DOHH2 (cell line): ENCODE measurements at regions not wholly inside any gene's neighbourhood (a gene's known extent, or its start where the extent isn't known, plus 50 kb on each side); places are given as distances from the start of the nearest gene placed in this dataset.

Source experiments
- H3F3A ChIP-seq: fragments of 200-600 bp; sonication (generic), shearing (Covaris generic); 2 replicates; pipeline ENCODE4 v1.6.0; 2016; ENCODE audit warnings: antibody characterized with exemption, mild to moderate bottlenecking; ENCODE audit not compliant: control insufficient read depth, insufficient read depth
- H3K27ac ChIP-seq: fragments of 200-600 bp; sonication (generic); 2 replicates; pipeline ENCODE4 v1.5.1; 2014; ENCODE audit warnings: low read depth, mild to moderate bottlenecking, low read length, moderate library complexity
- H3K27me3 ChIP-seq: fragments of 200-600 bp; sonication (generic); 2 replicates; pipeline ENCODE4 v1.6.1; 2014; ENCODE audit warnings: mild to moderate bottlenecking, low read length, mixed read lengths; ENCODE audit not compliant: control insufficient read depth
- H3K36me3 ChIP-seq: fragments of 200-600 bp; sonication (generic); 2 replicates; pipeline ENCODE4 v1.6.1; 2014; ENCODE audit warnings: mild to moderate bottlenecking, low read length, moderate library complexity, mixed read lengths; ENCODE audit not compliant: control insufficient read depth
- H3K4me1 ChIP-seq: fragments of 200-600 bp; sonication (generic); 2 replicates; pipeline ENCODE4 v1.6.1; 2014; ENCODE audit warnings: mild to moderate bottlenecking, low read length, mixed read lengths; ENCODE audit not compliant: control insufficient read depth
- H3K4me2 ChIP-seq: fragments of 200-600 bp; sonication (generic); 2 replicates; pipeline ENCODE4 v1.6.0; 2014; ENCODE audit warnings: mild to moderate bottlenecking, low read length, moderate library complexity
- H3K4me3 ChIP-seq: fragments of 200-600 bp; sonication (generic); 2 replicates; pipeline ENCODE4 v1.5.1; 2014; ENCODE audit warnings: mild to moderate bottlenecking, low read length, mixed read lengths
- H3K79me2 ChIP-seq: fragments of 200-600 bp; sonication (generic); 2 replicates; pipeline ENCODE4 v1.6.1; 2014; ENCODE audit warnings: mild to moderate bottlenecking, low read length, mixed read lengths; ENCODE audit not compliant: control insufficient read depth
- H3K9me2 ChIP-seq: fragments of 200-600 bp; sonication (generic); replicated peaks from 2 replicates; pipeline ENCODE4 v1.6.1; 2014; ENCODE audit warnings: mild to moderate bottlenecking, low read length, mixed read lengths; ENCODE audit not compliant: control insufficient read depth
- H3K9me3 ChIP-seq: fragments of 200-600 bp; sonication (generic); 2 replicates; pipeline ENCODE4 v1.6.1; 2014; ENCODE audit warnings: antibody characterized with exemption, low read length, mixed read lengths; ENCODE audit not compliant: control insufficient read depth, insufficient read depth
- H4K20me1 ChIP-seq: fragments of 200-600 bp; sonication (generic); 2 replicates; pipeline ENCODE4 v1.6.0; 2014; ENCODE audit warnings: low read depth, mild to moderate bottlenecking, antibody characterized with exemption, low read length, moderate library complexity; ENCODE audit not compliant: control insufficient read depth, insufficient read depth
- EZH2phosphoT487 ChIP-seq: fragments of 200-600 bp; sonication (generic); IDR thresholded peaks from 2 replicates; pipeline ENCODE4 v1.6.1; 2017; ENCODE audit warnings: borderline replicate concordance, mild to moderate bottlenecking, antibody characterized with exemption, low read length, moderate library complexity, mixed read lengths
- TF ChIP-seq, protein P1 (sequence below): fragments of 200-600 bp; sonication (generic); IDR thresholded peaks from one replicate; pipeline ENCODE4 v1.5.1; 2014; ENCODE audit warnings: antibody characterized with exemption, mild to moderate bottlenecking, low read depth, low read length; ENCODE audit not compliant: poor library complexity, severe bottlenecking

DNA sequence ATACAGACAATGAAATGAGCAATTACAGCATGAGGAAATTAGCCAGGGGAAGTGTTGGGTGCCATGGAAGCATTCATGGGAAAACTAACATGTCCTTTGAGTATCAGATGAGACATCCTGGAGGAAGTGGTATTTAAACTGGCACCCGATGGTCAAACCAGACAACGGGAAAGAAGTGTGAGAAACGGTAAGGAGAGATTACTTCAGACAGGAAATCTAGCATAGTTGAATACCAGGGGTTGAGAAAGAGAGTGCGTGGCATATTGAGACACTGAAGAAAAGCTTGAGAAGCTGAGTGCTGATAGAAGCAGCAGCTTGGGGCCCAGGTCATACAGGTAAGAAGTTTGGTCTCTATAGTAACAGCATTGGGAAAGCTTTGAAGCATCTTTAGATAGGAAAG lies 175.3 kb downstream of the C11orf87 start:
- Histone ChIP-seq H3K4me3 (no peak overlapping the region), H3K79me2 (no peaks in the 10 kb centered on the region), H3K4me1 (no peaks in the 10 kb centered on the region), H4K20me1 (no peaks in the 10 kb centered on the region), H3K4me2 (no peak overlapping the region), H3K36me3 (no peaks in the 10 kb centered on the region), H3K27ac (no peak overlapping the region), H3K27me3 (0 out of 2 replicates have a peak, but pooled peaks cover 2% of the 10 kb centered on the region), H3K9me2 (no peaks in the 10 kb centered on the region), H3K9me3 (no peaks in the 10 kb centered on the region), H3F3A (no peaks in the 10 kb centered on the region)
- TF ChIP-seq EZH2phosphoT487: no peak
- TF ChIP-seq, protein P1, sequence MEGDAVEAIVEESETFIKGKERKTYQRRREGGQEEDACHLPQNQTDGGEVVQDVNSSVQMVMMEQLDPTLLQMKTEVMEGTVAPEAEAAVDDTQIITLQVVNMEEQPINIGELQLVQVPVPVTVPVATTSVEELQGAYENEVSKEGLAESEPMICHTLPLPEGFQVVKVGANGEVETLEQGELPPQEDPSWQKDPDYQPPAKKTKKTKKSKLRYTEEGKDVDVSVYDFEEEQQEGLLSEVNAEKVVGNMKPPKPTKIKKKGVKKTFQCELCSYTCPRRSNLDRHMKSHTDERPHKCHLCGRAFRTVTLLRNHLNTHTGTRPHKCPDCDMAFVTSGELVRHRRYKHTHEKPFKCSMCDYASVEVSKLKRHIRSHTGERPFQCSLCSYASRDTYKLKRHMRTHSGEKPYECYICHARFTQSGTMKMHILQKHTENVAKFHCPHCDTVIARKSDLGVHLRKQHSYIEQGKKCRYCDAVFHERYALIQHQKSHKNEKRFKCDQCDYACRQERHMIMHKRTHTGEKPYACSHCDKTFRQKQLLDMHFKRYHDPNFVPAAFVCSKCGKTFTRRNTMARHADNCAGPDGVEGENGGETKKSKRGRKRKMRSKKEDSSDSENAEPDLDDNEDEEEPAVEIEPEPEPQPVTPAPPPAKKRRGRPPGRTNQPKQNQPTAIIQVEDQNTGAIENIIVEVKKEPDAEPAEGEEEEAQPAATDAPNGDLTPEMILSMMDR: no peak

DNA sequence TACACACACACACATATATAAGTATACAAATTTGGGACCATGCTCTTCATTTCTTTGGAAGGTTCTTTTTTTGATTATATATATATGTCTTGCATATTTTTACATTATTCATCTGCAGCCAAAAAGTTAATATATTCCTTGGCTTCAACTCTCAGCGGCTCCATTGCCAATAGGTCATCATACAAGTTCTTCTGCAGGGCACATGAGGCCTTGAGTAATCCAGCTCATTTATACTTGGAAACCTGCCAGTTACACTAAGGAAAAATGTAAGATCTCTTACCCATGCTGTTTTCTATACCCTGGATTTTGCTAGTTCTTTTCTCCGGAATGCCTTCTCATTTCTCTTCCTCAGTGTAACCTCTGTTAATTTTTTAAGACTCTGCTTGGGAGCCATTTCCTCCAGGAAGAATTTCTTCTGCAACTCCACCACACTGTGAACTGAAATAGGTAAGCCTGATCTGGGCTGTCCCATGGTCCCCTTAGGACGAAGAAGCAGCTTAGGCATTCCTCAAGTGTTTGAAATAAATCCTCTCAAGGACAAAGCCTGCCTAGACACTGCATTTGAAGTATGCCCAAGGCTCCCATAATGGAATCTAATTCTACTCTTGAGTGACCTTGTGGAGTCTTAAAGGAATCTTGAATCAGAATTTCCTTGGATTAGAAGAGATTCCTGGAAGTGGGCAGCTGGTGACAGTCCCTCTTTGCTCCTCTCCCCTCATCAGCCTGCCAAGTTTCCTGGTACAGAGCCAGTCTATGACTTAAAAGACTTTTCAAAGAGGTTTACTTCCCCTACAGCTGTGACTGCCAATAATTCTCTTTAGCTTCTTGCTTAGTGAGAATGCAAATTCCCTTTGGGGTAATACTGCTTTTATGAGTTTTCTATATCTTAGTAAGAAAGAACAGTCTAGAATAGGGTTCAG lies 182.8 kb downstream of the C11orf87 start:
- Histone ChIP-seq H3K4me1 (no peaks in the 10 kb centered on the region), H3K9me3 (no peaks in the 10 kb centered on the region), H3K27ac (no peak overlapping the region), H3K4me2 (no peak overlapping the region), H3K27me3 (no peaks in the 10 kb centered on the region), H3K36me3 (no peaks in the 10 kb centered on the region), H4K20me1 (no peaks in the 10 kb centered on the region), H3F3A (no peaks in the 10 kb centered on the region), H3K9me2 (no peaks in the 10 kb centered on the region), H3K4me3 (no peak overlapping the region), H3K79me2 (no peaks in the 10 kb centered on the region)
- TF ChIP-seq EZH2phosphoT487: no peak
- TF ChIP-seq, protein P1: no peak

DNA sequence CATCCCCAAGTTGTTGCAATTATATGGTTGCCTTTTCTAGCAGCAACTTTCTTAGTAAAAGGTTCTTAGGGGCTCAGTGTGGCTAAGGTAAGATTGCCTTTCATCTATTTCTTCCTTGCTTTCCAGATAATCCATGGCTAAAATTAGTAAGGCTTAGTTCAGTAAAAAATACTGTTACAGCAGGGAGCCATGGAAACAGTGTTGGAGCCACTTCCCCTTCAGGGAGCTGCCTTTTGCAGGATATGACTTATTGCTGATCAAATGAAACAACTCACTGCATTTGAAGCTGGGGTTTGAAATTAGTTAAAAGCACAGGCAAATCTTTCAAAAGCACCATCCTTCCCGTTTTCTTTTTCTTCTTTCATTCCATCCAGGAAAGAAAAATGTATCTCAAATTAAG lies 184.3 kb downstream of the C11orf87 start:
- no peaks in the 10 kb centered on the region for H4K20me1 ChIP-seq
- H3K4me3 ChIP-seq: no peak overlapping the region
- H3K9me3 ChIP-seq: no peaks in the 10 kb centered on the region
- H3K9me2 ChIP-seq: no peaks in the 10 kb centered on the region; the same call in 1 of the 2 replicates
- H3K79me2 ChIP-seq: no peaks in the 10 kb centered on the region
- no peaks in the 10 kb centered on the region for H3F3A ChIP-seq
- no peaks in the 10 kb centered on the region for H3K4me1 ChIP-seq
- no peak overlapping the region for H3K4me2 ChIP-seq
- TF ChIP-seq EZH2phosphoT487: no peak
- TF ChIP-seq, protein P1: no peak
- H3K36me3 ChIP-seq: no peaks in the 10 kb centered on the region
- no peaks in the 10 kb centered on the region for H3K27me3 ChIP-seq
- H3K27ac ChIP-seq: no peak overlapping the region
